Vagina (tissue), 2 donors: ENCODE measurements at regions not wholly inside any gene's neighbourhood (a gene's known extent, or its start where the extent isn't known, plus 50 kb on each side); places are given as distances from the start of the nearest gene placed in this dataset.

Source experiments
- POLR2A ChIP-seq, 2 donors: fragments of 450-650 bp; IDR thresholded peaks; one replicate each; pipeline ENCODE4 v1.6.1; 2017; ENCODE audit warnings: antibody characterized with exemption in 2 of 2, mild to moderate bottlenecking in 2 of 2, moderate library complexity in 2 of 2
- POLR2AphosphoS5 ChIP-seq, 2 donors: sonication (generic); formaldehyde crosslinking; IDR thresholded peaks; one replicate each; pipeline ENCODE4 v1.9.0; 2017; ENCODE audit warnings: antibody characterized with exemption in 2 of 2, mild to moderate bottlenecking in 2 of 2, low read depth in 1 of 2; ENCODE audit not compliant: insufficient read depth in 1 of 2

GRCh38 chr6:167393731-167394130, 68.8 kb downstream of the TTLL2 start:
- TF ChIP-seq POLR2AphosphoS5 (IDR thresholded peaks at IDR 0.05; ENCODE audit: insufficient read depth in 1 of 2, low read depth in 1 of 2) (no peak), POLR2A (IDR thresholded peaks at IDR 0.05) (no peak)
